ENCODE measurements at regions not wholly inside any gene's neighbourhood (a gene's known extent, or its start where the extent isn't known, plus 50 kb on each side); places are given as distances from the start of the nearest gene placed in this dataset.

GRCh38 chrX:16258882-16259281, 91.6 kb downstream of the MAGEB17 start (continued):
- TF ChIP-seq RERE (CRISPR knock-in tag; IDR thresholded peaks at IDR 0.05; ENCODE audit: borderline replicate concordance): no peak

GRCh38 chrX:16267431-16267830, 100.2 kb downstream of the MAGEB17 start:
- H3K9me3 ChIP-seq (replicated peaks; ENCODE audit: control insufficient read depth, insufficient read depth, low read depth, low read length): no peaks in the 10 kb centered on the region
- no TSS peak for BruUV-seq (replicated peaks)
- CTCF ChIA-PET (ENCODE audit: low intra/inter-chr PET ratio): no interaction called here
- POLR2A ChIA-PET: interaction anchor here (0.6 kb wide), 1 partner anchor 41 kb away, joined by 3 read pairs; no protein-coding TSS in a partner anchor
- no peaks in the 10 kb centered on the region for H3K9me1 ChIP-seq (ENCODE audit: control insufficient read depth, insufficient read depth, low read length)
- no peak for FAIRE-seq
- H3K79me2 ChIP-seq (ENCODE audit: control insufficient read depth, insufficient read depth, low read length): no peaks in the 10 kb centered on the region
- no peak overlapping the region for H3K4me2 ChIP-seq (ENCODE audit: insufficient read depth, low read length)
- H3K36me3 ChIP-seq (ENCODE audit: control insufficient read depth, insufficient read depth, low read length): no peaks in the 10 kb centered on the region
- H4K20me1 ChIP-seq (replicated peaks; ENCODE audit: control insufficient read depth, insufficient read depth, low read length): no peaks in the 10 kb centered on the region
- H2AFZ ChIP-seq (ENCODE audit: low read depth, low read length): no peak overlapping the region
- WGBS (ENCODE audit: insufficient coverage, low coverage, missing lambda C conversion rate): 0% methylated on average over 1 of the region's 1 CpG
- ATAC-seq: no peak
- H3K4me1 ChIP-seq (replicated peaks in 1 of 2; ENCODE audit: control insufficient read depth in 2 of 2, insufficient read depth in 2 of 2, low read length in 2 of 2): no peaks in the 10 kb centered on the region
- no peak overlapping the region for H3K27ac ChIP-seq (ENCODE audit: extremely low read depth, low read depth, low read length)
- no peak overlapping the region for H3K4me3 ChIP-seq
- DNase-seq (ENCODE audit: extremely low read depth in 1 of 4, low spot score in 3 of 4): no peak
- no peaks in the 10 kb centered on the region for H3K27me3 ChIP-seq (ENCODE audit: control insufficient read depth in 2 of 2, insufficient read depth in 2 of 2, low read length in 2 of 2)
- in situ Hi-C loops (cut with MboI) (loop anchor here (25.0 kb wide), 1 partner anchor 395 kb away; the partner anchor contains the start of gene S100G), intact Hi-C loops (cut with micrococcal nuclease) (no loop called here)
- no peak overlapping the region for H3K9ac ChIP-seq (ENCODE audit: insufficient read depth in 1 of 2, low read depth in 2 of 2, low read length in 2 of 2)
- no peak for TF ChIP-seq MEF2A (IDR thresholded peaks at IDR 0.05; ENCODE audit: control insufficient read depth, low read depth, low read length)
- TF ChIP-seq ZNF140 (CRISPR knock-in tag; IDR thresholded peaks at IDR 0.05): no peak
- TF ChIP-seq ZNF77 (CRISPR knock-in tag; IDR thresholded peaks at IDR 0.05): no peak
- TF ChIP-seq TAF1 (IDR thresholded peaks at IDR 0.05; ENCODE audit: control insufficient read depth, extremely low read depth, insufficient read depth, low read length, severe bottlenecking): no peak
- no peak for TF ChIP-seq FOXO4 (CRISPR knock-in tag; IDR thresholded peaks at IDR 0.05)
- no peak for TF ChIP-seq RFX1 (IDR thresholded peaks at IDR 0.05)
- no peak for TF ChIP-seq GATAD2A (IDR thresholded peaks at IDR 0.05)
